HG03159 (cell line): ENCODE measurements at regions not wholly inside any gene's neighbourhood (a gene's known extent, or its start where the extent isn't known, plus 50 kb on each side); places are given as distances from the start of the nearest gene placed in this dataset.
"Not testable (repeated sequence)": the region's sequence is repeated elsewhere in the genome, so short reads cannot be mapped to it uniquely, and the experiment has no call there.

Source experiments
- ATAC-seq: cut with Tn5 transposase; IDR thresholded peaks from one replicate; pipeline ENCODE4 v1.9.1; 2021; ENCODE audit warnings: mild to moderate bottlenecking, moderate library complexity; ENCODE audit not compliant: unreplicated experiment

- no peak for ATAC-seq
Measured at GRCh38 chr4:112770114-112770513, 133.2 kb downstream of the LARP7 start.

DNA sequence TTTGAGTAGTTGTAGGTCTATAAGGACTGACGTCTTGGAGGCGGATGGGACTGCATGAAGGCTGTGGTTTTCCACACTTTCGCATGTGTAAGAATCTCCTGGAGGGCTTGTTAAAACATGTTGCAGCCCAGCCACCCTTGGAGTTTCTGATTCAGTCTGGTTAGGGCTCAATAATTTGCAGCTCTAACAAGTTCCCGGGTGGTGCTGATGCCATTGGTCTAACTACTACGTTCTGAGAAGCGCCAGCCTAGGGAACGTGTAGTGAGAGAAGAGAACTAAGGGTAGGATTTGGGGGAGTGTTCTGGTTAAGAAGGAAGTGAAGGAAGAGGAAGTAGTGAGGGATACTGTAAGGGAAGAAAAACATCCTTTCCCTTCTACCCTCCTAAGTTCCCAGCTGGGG lies 138.9 kb downstream of the LARP7 start:
- no peak for ATAC-seq

GRCh38 chr4:112776535-112776934 lies 139.6 kb downstream of the LARP7 start:
- ATAC-seq: no peak

- ATAC-seq: no peak
Measured at GRCh38 chr4:112778520-112778919, 141.6 kb downstream of the LARP7 start.

DNA sequence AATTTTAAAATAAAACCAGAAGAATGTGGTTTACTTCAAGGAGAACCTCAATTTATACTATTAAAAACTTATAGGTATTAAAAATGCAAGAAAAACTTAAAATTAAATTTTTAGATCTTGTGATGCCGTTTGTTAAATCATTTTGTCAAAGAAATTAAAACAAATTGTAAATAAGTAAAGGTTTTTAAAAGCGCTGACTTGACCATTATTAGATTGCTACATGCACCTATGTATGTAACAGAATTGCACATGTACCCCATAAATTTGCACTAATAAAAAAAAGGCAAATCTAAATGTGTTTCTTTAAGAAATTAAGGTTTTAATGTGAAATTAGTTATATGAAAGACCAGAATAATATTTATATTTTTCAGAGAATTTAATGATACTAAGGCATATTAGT lies 156.1 kb downstream of the LARP7 start:
- no peak for ATAC-seq

- ATAC-seq: no peak
Measured at GRCh38 chr4:112800001-112800400, 163.1 kb downstream of the LARP7 start.

DNA sequence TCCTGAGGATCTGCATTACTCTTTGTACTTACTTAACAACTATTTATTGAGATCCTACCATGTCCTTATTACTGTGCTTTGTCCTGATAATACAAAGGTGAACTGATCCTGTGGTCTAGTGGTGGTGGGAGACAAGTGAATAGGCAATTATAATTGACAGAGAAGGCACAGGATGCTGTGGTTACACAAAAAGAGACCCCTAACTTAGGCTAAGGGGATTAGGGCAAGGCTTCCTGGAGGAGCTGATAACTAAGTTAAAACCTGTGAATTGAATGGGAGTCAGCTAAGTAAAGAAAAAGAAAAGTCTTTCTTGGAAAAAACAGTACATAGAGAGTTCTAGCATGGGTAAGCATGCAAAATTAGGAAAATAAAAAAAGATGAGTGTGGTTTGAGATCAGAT lies 164.4 kb downstream of the LARP7 start:
- ATAC-seq: no peak

DNA sequence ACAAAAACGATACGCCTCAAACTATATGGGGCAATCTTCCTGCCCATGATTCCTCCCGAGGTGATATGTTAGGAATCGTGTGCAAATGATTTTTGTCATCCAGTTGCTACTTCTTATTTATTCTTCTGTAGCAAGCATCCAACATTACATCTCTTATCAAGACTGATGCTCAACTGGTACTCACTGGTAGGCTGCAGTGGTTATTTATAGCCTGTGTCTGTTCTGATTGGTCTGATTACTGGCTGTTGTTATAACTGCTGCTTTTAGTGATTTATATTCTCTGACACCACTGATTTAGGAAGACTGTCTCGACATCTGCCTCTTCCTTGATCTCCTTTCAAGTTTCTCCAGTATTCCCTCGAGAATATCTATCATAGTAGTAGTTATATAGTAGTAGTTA lies 165.8 kb downstream of the LARP7 start:
- no peak for ATAC-seq

GRCh38 chr4:112807083-112807482 lies 170.1 kb downstream of the LARP7 start:
- ATAC-seq: peak; percentile 85

DNA sequence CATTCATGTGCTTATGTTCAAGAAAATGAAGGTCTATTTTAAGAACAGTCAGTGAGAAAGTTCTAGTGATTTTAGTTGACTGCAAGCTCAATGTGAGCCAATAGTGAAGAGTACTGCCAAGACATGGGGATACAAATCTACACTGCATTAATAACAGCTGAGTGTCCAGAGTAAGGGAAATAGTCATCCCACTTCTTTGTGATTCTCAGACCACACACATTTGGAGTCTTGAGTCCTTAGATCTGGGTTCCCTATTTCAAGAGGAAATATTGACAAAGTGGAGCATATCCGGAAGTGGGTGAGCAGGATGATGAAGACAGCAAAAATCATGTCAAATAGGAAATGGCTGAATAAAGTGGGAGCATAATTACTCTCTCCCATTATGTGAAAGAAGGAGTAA lies 171.1 kb downstream of the LARP7 start:
- no peak for ATAC-seq

- ATAC-seq: no peak
Measured at GRCh38 chr4:112813790-112814189, 176.8 kb downstream of the LARP7 start.

GRCh38 chr4:112817933-112818593 lies 181.1 kb downstream of the LARP7 start:
- ATAC-seq: peak; percentile 94

DNA sequence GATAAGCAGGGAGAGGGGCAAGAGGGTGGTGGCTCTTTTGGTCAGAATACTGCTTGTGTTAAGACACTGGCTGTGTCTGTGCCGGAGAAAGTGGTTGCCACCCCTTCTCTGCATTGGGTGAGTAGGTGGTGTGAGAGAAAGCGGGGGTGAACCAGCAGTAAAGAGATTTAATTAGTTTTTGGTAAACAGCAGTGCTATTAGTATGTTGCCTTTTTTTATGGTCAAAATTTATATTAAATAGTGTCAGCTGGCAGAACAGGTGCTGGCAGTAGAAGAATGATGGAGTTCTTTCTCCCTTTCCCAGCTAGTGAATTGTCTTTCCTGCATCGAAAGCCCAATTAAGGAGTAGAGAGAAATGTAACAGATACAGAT lies 181.6 kb downstream of the LARP7 start:
- peak; percentile 33 for ATAC-seq

- ATAC-seq: no peak
Measured at GRCh38 chr4:112819729-112820128, 182.8 kb downstream of the LARP7 start.

GRCh38 chr4:112823156-112823555 lies 186.2 kb downstream of the LARP7 start:
- ATAC-seq: no peak

- no peak for ATAC-seq
Measured at GRCh38 chr4:112823606-112824005, 186.7 kb downstream of the LARP7 start.

- ATAC-seq: no peak
Measured at GRCh38 chr4:112830753-112831386, 193.9 kb downstream of the LARP7 start.

- ATAC-seq: no peak
Measured at GRCh38 chr4:112832493-112832892, 195.6 kb downstream of the LARP7 start.

DNA sequence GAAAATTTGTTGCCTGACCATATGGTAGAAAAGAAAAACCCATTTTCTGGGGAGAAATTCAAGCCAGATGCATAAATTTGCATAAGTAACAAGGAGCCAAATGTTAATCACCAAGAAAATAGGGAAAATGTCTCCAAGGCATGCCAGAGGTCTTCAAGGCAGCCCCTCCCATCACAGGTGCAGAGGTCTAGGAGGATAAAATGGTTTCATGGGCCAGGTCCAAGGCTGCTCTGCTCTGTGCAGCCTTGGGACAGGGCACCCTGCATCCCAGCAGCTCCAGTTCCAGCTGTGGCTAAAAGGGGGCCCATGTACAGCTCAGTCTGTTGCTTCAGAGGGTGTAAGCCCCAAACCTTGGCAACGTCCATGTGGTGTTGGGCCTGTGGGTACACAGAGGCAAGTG lies 200.0 kb downstream of the LARP7 start:
- no peak for ATAC-seq

GRCh38 chr4:112838015-112838414 lies 201.1 kb downstream of the LARP7 start:
- not testable (repeated sequence) for ATAC-seq

DNA sequence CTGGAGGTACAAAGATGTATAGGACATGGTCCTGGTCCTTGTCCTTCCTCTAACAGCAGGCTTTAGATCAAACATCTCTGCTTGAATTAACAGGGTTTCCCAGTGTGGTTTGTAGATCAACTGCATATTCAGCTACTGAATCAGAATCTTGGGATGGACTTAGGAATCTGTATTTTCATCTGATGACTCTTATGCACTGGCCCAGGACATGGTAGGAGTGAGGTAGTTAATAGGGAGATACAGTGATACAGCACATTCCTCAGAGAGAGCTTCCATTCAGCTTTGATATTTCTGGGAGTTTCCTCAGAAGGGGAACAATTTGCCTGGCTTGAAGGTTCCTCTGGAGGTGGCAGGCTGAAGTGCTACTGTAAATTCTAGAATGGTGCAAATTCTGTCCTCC lies 203.1 kb downstream of the LARP7 start:
- ATAC-seq: no peak

DNA sequence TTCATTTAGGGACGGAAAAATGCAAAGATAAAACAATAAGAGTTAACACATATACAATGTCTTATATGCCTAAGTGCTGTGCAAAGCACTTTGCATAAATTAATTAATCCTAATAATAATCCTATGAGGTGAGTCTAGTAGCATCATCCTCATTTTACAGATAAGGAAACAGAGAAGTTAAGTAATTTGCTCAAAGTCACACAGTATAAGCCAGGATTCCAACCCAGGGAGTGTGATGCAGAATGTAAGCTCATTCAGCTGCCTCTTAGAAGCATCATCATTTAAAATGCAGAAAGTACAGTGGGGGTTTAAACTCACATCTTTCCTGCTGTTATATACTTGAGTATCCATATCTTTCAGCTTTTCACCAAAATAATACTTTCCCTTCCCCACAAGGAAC lies 203.7 kb downstream of the LARP7 start:
- ATAC-seq: no peak

- ATAC-seq: no peak
Measured at GRCh38 chr4:112842513-112842912, 205.6 kb downstream of the LARP7 start.
